Upper lobe of left lung (tissue), 6 donors: ENCODE measurements at regions not wholly inside any gene's neighbourhood (a gene's known extent, or its start where the extent isn't known, plus 50 kb on each side); places are given as distances from the start of the nearest gene placed in this dataset.

ENCODE experiments used
- ATAC-seq, 2 donors: fragments of 200-7000 bp; cut with Tn5 transposase; one replicate each; pipeline ENCODE4 v1.9.1; 2022; ENCODE audit warnings: mild to moderate bottlenecking in 2 of 2, moderate library complexity in 2 of 2; ENCODE audit not compliant: low FRiP score in 2 of 2
- DNase-seq, 2 donors: peaks; one replicate each; pipeline ENCODE4 v3.0.0-alpha.2; 2019 to 2020
- H3K27ac ChIP-seq, 4 donors: fragments of 200-600 bp; sonication (generic); one replicate each; pipeline ENCODE4 v1.5.1; 2016 to 2019
- H3K27me3 ChIP-seq, 4 donors: fragments of 200-600 bp; sonication (generic); one replicate each; pipeline ENCODE4 v1.5.1; 2017 to 2019
- H3K36me3 ChIP-seq, 4 donors: fragments of 200-600 bp; sonication (generic); one replicate each; pipeline ENCODE4 v1.5.1; 2016 to 2019
- H3K4me1 ChIP-seq, 4 donors: fragments of 200-600 bp; sonication (generic); one replicate each; pipeline ENCODE4 v1.5.1; 2018 to 2019
- H3K4me3 ChIP-seq, 4 donors: fragments of 200-600 bp; sonication (generic); one replicate each; pipeline ENCODE4 v1.5.1; 2017 to 2019; ENCODE audit warnings: mild to moderate bottlenecking in 2 of 4, moderate library complexity in 1 of 4
- H3K9me3 ChIP-seq, 4 donors: fragments of 200-600 bp; sonication (generic); one replicate each; pipeline ENCODE4 v1.5.1; 2018 to 2019
- CTCF ChIP-seq, 6 experiments: fragments of 450-650 bp in 4 of 6; fragments of 200-600 bp in 2 of 6; sonication (generic) in 2 of 6; IDR thresholded peaks; one replicate each; pipeline ENCODE4 v1.5.1; 2016 to 2019; ENCODE audit warnings: antibody characterized with exemption in 6 of 6
- EP300 ChIP-seq, 4 donors: sonication (generic); formaldehyde crosslinking; IDR thresholded peaks; one replicate each; pipeline ENCODE4 v1.5.1; 2017; ENCODE audit warnings: antibody characterized with exemption in 4 of 4, control low read depth in 2 of 4
- POLR2A ChIP-seq, 4 donors: fragments of 450-650 bp; IDR thresholded peaks; one replicate each; pipeline ENCODE4 v1.5.1; 2016 to 2017; ENCODE audit warnings: antibody characterized with exemption in 4 of 4, mild to moderate bottlenecking in 2 of 4
- POLR2AphosphoS5 ChIP-seq, 2 donors: sonication (generic); formaldehyde crosslinking; IDR thresholded peaks; one replicate each; pipeline ENCODE4 v1.5.1; 2017; ENCODE audit warnings: antibody characterized with exemption in 2 of 2
- WGBS, 2 donors: methylation state at CpG; one replicate each; pipeline ENCODE4 v1.1.5; 2017 to 2018; 5-methylcytosine and 5-hydroxymethylcytosine counted together
- donor health status: DM: no; HTN: no; CAD: no; lungs with moderate emphysema.
- donor health status: DM: no; HTN: yes; CAD: no; lungs with severe emphysema.

- WGBS, 2 donors: 85 to 92% methylated on average over 3 of the region's 3 CpGs
- H3K27me3 ChIP-seq: no peaks in the 10 kb centered on the region
- peaks cover 7 to 62% (median 15%) of the 10 kb centered on the region in 4 donors for H3K36me3 ChIP-seq
- no peak for DNase-seq
- no peaks in the 10 kb centered on the region for H3K9me3 ChIP-seq
- no peak overlapping the region for H3K27ac ChIP-seq
- TF ChIP-seq EP300 (IDR thresholded peaks at IDR 0.05) (no peak), CTCF (IDR thresholded peaks at IDR 0.05) (no peak), POLR2A (IDR thresholded peaks at IDR 0.05) (no peak), POLR2AphosphoS5 (IDR thresholded peaks at IDR 0.05) (no peak)
- ATAC-seq: no peak
- no peak overlapping the region for H3K4me3 ChIP-seq
- no peaks in the 10 kb centered on the region for H3K4me1 ChIP-seq
Measured at GRCh38 chr4:122234686-122235085, 82.6 kb downstream of the BLTP1 start.

GRCh38 chr4:122243785-122244184 is 91.7 kb downstream of the BLTP1 start:
- Histone ChIP-seq H3K36me3 (peaks cover 11 to 72% (median 26%) of the 10 kb centered on the region in 4 donors), H3K27me3 (no peaks in the 10 kb centered on the region), H3K4me1 (no peaks in the 10 kb centered on the region), H3K4me3 (no peak overlapping the region), H3K27ac (no peak overlapping the region), H3K9me3 (no peaks in the 10 kb centered on the region)
- TF ChIP-seq POLR2AphosphoS5 (IDR thresholded peaks at IDR 0.05) (no peak), POLR2A (IDR thresholded peaks at IDR 0.05) (no peak), CTCF (IDR thresholded peaks at IDR 0.05) (no peak), EP300 (IDR thresholded peaks at IDR 0.05) (no peak)
- DNase-seq (no peak), ATAC-seq (no peak)
- 95 to 97% methylated on average over 4 of the region's 4 CpGs for WGBS, 2 donors

- Histone ChIP-seq H3K27ac (no peak overlapping the region), H3K9me3 (no peaks in the 10 kb centered on the region), H3K27me3 (no peaks in the 10 kb centered on the region), H3K36me3 (peaks cover 11 to 70% (median 21%) of the 10 kb centered on the region in 4 donors), H3K4me1 (no peaks in the 10 kb centered on the region), H3K4me3 (no peak overlapping the region)
- 80 to 81% methylated on average over 3 of the region's 3 CpGs for WGBS, 2 donors
- TF ChIP-seq POLR2A (IDR thresholded peaks at IDR 0.05): no peak
- TF ChIP-seq EP300 (IDR thresholded peaks at IDR 0.05): no peak
- TF ChIP-seq POLR2AphosphoS5 (IDR thresholded peaks at IDR 0.05): no peak
- TF ChIP-seq CTCF (IDR thresholded peaks at IDR 0.05): no peak
- no peak for DNase-seq
- ATAC-seq: no peak
Measured at GRCh38 chr4:122244764-122245163, 92.6 kb downstream of the BLTP1 start.

GRCh38 chr4:122246551-122246950 is 94.4 kb downstream of the BLTP1 start:
- H3K36me3 ChIP-seq: peaks cover 11 to 77% (median 21%) of the 10 kb centered on the region in 4 donors
- ATAC-seq: no peak
- 93 to 94% methylated on average over 2 of the region's 2 CpGs for WGBS, 2 donors

More at GRCh38 chr4:122246551-122246950, 94.4 kb downstream of the BLTP1 start:
- no peaks in the 10 kb centered on the region for H3K27me3 ChIP-seq
- TF ChIP-seq EP300 (IDR thresholded peaks at IDR 0.05) (no peak), CTCF (IDR thresholded peaks at IDR 0.05) (no peak), POLR2AphosphoS5 (IDR thresholded peaks at IDR 0.05) (no peak), POLR2A (IDR thresholded peaks at IDR 0.05) (no peak)
- no peaks in the 10 kb centered on the region for H3K9me3 ChIP-seq
- H3K4me1 ChIP-seq: no peaks in the 10 kb centered on the region
- no peak overlapping the region for H3K4me3 ChIP-seq
- H3K27ac ChIP-seq: no peak overlapping the region
- no peak for DNase-seq
